ENCODE measurements at regions not wholly inside any gene's neighbourhood (a gene's known extent, or its start where the extent isn't known, plus 50 kb on each side); places are given as distances from the start of the nearest gene placed in this dataset.
"Not testable (repeated sequence)": the region's sequence is repeated elsewhere in the genome, so short reads cannot be mapped to it uniquely, and the experiment has no call there.

DNA sequence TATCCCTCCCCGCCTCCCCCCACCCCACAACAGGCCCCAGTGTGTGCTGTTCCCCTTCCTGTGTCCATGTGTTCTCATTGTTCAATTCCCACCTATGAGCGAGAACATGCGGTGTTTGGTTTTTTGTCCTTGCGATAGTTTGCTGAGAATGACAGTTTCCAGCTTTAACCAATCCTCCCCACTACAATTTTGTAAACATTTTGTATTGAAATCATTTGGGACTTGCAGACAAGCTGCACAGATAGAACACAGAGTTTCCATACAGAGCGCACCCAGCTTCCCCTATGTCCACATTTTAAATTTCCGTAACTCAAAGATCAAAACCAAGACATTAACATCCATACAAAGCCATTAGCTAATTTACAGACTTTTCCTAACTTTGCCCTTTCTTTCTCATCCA, 188.4 kb upstream of the WWC1 start:
- not testable (repeated sequence) for TF ChIP-seq MXI1 (conservative IDR thresholded peaks at IDR 0.05; ENCODE audit: poor library complexity, severe bottlenecking); SMC3 (conservative IDR thresholded peaks at IDR 0.05; ENCODE audit: poor library complexity)
- TF ChIP-seq, protein P1, sequence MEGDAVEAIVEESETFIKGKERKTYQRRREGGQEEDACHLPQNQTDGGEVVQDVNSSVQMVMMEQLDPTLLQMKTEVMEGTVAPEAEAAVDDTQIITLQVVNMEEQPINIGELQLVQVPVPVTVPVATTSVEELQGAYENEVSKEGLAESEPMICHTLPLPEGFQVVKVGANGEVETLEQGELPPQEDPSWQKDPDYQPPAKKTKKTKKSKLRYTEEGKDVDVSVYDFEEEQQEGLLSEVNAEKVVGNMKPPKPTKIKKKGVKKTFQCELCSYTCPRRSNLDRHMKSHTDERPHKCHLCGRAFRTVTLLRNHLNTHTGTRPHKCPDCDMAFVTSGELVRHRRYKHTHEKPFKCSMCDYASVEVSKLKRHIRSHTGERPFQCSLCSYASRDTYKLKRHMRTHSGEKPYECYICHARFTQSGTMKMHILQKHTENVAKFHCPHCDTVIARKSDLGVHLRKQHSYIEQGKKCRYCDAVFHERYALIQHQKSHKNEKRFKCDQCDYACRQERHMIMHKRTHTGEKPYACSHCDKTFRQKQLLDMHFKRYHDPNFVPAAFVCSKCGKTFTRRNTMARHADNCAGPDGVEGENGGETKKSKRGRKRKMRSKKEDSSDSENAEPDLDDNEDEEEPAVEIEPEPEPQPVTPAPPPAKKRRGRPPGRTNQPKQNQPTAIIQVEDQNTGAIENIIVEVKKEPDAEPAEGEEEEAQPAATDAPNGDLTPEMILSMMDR (IDR thresholded peaks at IDR 0.05; ENCODE audit: poor library complexity, severe bottlenecking): not testable (repeated sequence)
